HG03575 (cell line): ENCODE measurements at regions not wholly inside any gene's neighbourhood (a gene's known extent, or its start where the extent isn't known, plus 50 kb on each side); places are given as distances from the start of the nearest gene placed in this dataset.
"Not testable (repeated sequence)": the region's sequence is repeated elsewhere in the genome, so short reads cannot be mapped to it uniquely, and the experiment has no call there.

Experiments used
- ATAC-seq: cut with Tn5 transposase; IDR thresholded peaks from one replicate; pipeline ENCODE4 v1.9.1; 2021; ENCODE audit not compliant: unreplicated experiment, insufficient number of reproducible peaks, low FRiP score; ENCODE audit errors: extremely low read depth

GRCh38 chr4:111398906-111399330 lies 746.3 kb upstream of the FAM241A start:
- no peak for ATAC-seq

GRCh38 chr4:111399623-111400022 lies 745.6 kb upstream of the FAM241A start:
- ATAC-seq, result no peak

- ATAC-seq, result no peak
Measured at GRCh38 chr4:111400741-111401140, 744.5 kb upstream of the FAM241A start.

GRCh38 chr4:111404673-111405072 lies 740.6 kb upstream of the FAM241A start:
- ATAC-seq, result no peak

GRCh38 chr4:111405989-111406388 lies 739.3 kb upstream of the FAM241A start:
- no peak for ATAC-seq

GRCh38 chr4:111410571-111410970 lies 734.7 kb upstream of the FAM241A start:
- no peak for ATAC-seq

- ATAC-seq, result no peak
Measured at GRCh38 chr4:111417521-111417920, 727.7 kb upstream of the FAM241A start.

GRCh38 chr4:111433441-111433840 lies 711.8 kb upstream of the FAM241A start:
- no peak for ATAC-seq

- ATAC-seq, result no peak
Measured at GRCh38 chr4:111434586-111434985, 710.7 kb upstream of the FAM241A start.

GRCh38 chr4:111435986-111436744 lies 709.1 kb upstream of the FAM241A start:
- no peak for ATAC-seq

- no peak for ATAC-seq
Measured at GRCh38 chr4:111441687-111442086, 703.6 kb upstream of the FAM241A start.

- ATAC-seq, result not testable (repeated sequence)
Measured at GRCh38 chr4:111444836-111445235, 700.4 kb upstream of the FAM241A start.

- no peak for ATAC-seq
Measured at GRCh38 chr4:111449657-111450056, 695.6 kb upstream of the FAM241A start.

GRCh38 chr4:111450867-111451266 lies 694.4 kb upstream of the FAM241A start:
- no peak for ATAC-seq

- no peak for ATAC-seq
Measured at GRCh38 chr4:111453216-111453615, 692.0 kb upstream of the FAM241A start.

- ATAC-seq, result no peak
Measured at GRCh38 chr4:111454961-111455360, 690.3 kb upstream of the FAM241A start.

GRCh38 chr4:111464251-111465045 lies 680.8 kb upstream of the FAM241A start:
- ATAC-seq, result no peak

GRCh38 chr4:111466811-111467604 lies 678.2 kb upstream of the FAM241A start:
- ATAC-seq, result no peak

GRCh38 chr4:111475001-111475400 lies 670.3 kb upstream of the FAM241A start:
- ATAC-seq, result no peak

GRCh38 chr4:111475666-111476065 lies 669.6 kb upstream of the FAM241A start:
- no peak for ATAC-seq
